AML-193 (cell line): ENCODE measurements at regions not wholly inside any gene's neighbourhood (a gene's known extent, or its start where the extent isn't known, plus 50 kb on each side); places are given as distances from the start of the nearest gene placed in this dataset.
"Not testable (repeated sequence)": the region's sequence is repeated elsewhere in the genome, so short reads cannot be mapped to it uniquely, and the experiment has no call there.

ENCODE experiments used
- DNase-seq, 2 experiments: peaks; one replicate each; lab custom pipeline; 2025; lab: John Stamatoyannopoulos, UW

DNA sequence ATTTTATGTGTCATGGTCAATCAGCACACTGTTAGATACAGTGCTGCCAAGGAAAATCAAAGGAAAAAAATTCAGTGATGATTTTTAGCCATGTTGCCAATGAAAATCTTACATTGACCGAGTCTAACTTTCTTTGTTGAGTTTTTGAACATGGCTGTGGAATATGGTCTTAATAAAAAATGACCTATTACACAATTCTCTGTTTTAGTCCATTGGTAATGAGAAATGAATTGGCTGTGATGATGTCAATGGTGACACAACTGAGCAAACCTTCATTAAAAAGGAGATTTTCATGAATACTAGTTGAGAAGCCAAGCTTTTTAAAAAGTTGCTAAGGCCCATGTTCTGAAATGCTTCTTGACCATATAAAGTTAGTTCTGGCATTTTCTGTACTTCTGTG lies 225.9 kb upstream of the GYPA start:
- no peak for DNase-seq

DNA sequence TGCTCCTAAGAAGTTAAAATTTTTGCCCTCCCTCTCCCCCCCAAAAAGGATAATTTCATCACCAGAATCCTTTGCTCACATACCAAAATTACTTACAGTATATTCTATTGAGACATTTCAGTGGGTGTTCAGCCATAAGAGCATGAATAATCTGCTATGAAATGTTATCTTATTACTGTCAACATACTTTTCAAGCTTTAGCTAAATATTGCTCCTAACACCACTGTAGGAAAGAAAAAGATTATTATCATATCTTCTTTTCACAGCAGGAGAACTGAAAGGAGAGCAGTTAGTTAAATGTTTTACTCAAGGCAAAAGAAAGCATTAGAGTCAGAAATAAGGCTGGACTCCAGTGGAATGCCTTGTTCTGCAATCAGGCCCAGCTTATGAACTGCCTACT lies 231.0 kb upstream of the GYPA start:
- no peak for DNase-seq

DNA sequence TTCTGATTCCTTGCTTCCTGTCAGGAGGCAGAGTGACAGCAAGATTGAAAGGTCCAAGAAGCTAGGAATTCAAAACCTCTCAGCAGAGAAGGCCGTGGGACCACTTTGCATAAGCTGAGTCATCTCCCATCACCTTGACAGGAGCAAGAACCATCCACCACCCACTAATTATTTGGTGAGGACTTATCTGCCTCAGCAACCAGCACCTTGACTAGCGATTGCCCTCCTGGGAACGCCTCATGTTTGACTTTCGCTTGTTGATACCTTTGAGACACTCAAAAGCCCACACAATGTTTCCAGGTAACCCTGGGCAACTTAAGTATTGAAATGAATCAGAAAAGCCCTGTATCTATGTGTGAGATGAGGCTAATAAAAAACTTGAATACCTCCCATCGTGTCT lies 233.5 kb upstream of the GYPA start:
- DNase-seq: no peak

DNA sequence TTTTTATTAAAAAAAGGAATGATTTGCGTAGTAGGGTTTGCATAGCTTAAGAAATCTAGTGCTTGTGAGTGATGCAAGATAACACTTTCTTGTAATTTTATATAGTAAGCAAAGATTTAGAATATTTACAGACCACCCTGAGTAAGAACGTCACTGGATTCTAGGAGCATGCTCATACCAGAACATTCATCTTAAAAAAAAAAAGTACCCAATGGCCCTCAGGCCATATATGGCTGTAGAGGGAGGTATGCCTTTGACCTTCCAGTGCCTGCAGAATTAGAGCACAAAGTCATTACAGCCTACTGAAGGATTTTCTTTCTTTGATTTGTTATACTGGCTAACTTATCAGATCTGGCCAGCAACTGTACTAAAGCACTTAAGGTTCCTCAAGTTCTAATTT lies 236.3 kb upstream of the GYPA start:
- no peak for DNase-seq

DNA sequence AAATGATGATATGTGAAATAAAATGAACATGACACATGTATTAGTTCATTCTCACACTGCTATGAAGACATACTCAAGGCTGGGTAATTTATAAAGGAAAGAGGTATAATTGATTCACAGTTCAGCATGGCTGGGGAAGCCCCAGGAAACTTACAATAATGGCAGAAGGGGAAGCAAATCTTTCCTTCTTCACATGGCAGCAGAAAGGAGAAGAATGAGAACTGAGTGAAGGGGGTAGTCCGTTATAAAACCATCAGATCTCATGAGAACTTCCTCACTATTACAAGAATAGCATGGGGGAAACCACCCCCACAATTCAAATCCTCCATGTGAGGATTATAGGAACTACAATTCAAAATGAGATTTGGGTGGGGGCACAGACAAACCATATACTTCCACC lies 243.9 kb upstream of the GYPA start:
- DNase-seq: no peak

DNA sequence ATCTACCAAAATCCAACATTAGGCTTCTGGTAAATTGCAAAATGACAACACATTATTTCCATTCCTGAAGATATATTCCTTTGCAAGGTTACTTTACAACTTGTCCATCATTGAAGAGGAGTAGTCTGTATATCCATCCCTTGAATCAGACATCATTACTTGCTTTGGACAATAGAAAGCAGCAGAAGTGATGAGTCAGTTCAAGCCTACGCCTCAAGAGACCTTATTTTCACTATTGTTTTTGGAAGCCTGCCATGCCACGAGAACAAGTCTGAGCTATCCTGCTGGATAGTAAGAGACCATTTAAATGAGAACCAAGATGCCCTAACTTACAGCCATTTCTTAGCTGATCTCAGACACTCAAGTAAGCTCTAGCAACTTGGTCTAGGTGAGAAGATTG lies 246.0 kb upstream of the HHIP start:
- DNase-seq: no peak

DNA sequence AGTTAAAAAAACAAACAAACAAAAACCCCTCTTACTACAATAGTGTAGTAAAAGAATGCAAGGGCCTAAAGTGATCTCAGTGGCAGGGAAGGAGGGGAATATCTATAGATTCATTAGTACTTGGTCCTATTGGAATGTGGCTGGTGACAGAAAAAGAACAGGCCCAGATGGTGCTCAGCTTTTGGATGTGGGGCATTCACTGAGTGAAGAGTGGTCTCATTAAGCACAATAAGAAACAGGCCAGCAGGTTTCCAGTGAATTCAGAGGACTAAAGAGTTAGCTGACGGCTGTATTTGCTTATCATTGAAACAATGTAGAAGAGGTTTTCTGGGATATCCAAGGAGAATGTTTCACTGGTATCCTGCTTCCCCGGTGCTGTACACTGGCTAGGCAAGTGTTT lies 243.8 kb upstream of the HHIP start:
- no peak for DNase-seq

DNA sequence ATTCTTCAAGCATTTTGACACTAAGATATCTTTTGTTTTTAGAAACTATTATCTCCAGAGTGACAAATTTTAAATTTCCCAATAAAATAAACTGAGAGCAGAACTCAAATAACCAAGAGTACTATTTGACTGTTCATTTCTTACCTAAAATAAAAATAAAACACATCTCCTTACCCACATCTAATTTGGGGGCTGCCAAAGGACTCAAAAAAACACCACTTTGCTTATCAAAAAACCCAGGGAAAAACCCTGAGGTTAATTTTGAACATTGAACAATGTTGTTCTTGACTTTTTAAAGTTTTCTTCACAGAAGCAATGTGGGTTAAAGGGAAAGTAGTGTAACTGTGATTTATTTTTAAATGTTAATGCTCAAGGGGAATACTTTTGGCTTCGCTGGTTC lies 243.0 kb upstream of the HHIP start:
- DNase-seq: no peak

DNA sequence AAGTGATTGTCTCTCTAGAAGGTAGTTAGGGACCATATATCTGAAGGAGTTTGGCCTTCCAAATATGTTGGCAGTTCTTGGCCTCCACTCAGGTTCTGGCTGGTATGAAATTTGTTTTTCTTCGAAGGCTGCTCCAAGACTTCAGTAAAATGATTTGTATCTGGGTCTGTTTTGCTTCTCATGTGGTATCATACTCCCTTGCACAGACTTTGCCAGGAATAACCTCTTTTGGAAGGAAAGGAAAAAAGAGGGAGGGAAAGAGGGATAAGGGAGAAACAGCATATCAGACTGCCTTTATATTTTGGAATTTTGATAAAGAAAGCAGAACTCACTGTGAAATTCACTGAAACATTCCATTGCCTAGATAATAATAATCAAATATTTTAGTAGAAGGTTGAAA lies 242.1 kb upstream of the HHIP start:
- DNase-seq: no peak

DNA sequence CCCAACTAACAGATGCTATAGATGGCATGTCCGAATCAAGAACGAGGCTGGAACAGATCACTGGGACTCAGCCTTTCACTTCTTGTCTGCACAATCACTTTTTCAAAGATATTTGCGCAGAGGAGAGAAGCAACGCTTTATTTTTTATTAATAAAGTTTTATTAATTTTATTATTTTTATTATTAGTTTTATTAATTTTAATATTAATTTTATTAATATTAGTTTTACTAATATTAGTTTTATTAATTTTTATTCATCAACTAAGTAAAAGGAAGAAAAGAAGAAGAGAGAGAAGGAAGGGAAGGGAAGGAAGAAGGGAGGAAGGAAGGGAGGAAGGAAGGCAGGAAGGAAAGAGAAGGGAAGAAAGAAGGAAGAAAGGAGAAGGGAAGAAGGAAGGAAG lies 236.4 kb upstream of the HHIP start:
- DNase-seq: no peak

DNA sequence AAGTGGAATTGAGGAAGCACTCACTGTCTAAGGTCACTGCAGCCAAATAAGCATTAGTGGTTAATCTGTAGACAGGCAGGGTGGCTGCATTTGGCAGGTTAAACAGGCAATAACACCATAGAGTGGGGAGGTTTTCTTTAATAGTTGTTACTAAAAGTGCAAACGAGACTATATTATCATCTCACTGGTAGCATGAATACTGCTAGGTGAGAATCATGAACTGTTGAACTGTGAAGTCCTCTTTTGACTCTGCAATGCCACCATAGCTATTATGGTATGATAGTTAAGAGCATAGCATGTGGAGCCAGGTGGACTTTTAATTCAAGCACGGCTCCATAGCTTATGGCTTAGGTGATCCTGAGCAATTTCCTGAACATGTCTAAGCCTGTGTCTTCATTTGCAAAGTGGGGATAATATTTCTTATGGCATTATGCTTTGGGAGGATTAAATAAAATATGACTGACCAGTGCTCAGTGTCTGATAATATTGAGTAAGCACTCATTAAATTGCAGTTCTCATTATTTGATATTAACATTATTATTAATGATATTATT lies 235.6 kb upstream of the HHIP start:
- no peak for DNase-seq

DNA sequence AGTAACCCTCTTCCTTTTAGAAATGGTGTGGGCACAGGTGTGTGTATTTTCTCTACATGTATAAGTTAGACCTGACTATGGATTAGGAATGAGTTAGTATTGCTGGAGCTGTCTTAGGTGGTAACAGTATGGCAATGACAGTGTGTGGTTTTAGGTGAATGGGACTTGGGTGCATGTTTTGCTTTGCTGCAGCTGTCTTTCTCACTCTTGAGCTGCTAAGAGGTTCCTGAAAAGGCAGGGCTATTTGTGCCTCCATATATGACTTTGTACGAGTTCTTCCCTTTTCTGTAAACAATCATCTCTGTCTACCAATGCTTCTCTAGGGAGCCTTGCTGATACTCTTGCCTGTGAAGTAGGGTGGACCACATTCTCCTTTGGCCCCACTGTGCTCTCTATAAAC lies 234.8 kb upstream of the HHIP start:
- DNase-seq: no peak

DNA sequence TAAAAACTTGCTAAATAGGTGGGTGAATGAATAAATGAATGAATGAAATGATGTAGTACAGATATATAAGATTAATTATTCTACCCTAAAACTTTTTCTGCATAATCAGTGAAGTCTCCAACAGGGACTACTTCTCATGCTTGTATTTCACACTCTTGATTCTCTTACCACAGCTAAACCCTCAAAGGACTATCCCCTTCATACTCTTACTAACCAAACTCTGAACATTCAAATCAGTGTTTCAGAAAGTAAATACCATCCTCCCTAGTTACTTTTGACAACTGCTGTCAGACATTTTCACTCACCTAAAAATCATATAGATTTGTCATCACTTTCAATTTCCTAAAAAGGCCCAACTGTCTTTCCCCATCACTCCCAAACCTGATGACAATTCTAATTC lies 234.3 kb upstream of the HHIP start:
- no peak for DNase-seq

DNA sequence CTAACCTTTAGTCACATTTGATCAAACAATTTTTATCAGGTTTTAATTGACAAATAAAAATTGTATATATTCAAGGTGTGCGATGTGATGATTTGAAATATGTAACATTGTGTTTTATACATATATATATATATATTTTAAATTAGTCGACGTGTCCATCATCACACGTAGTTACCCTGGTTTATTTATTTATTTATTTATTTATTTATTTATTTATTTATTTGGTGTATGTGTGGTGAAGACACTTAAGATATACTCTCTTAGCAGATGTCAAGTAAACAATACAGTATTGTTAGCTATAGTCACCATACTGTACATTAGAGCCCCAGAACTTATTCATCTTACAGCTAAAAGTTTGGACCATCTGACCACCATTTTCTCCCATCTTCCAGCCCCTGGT lies 224.9 kb upstream of the HHIP start:
- no peak for DNase-seq

DNA sequence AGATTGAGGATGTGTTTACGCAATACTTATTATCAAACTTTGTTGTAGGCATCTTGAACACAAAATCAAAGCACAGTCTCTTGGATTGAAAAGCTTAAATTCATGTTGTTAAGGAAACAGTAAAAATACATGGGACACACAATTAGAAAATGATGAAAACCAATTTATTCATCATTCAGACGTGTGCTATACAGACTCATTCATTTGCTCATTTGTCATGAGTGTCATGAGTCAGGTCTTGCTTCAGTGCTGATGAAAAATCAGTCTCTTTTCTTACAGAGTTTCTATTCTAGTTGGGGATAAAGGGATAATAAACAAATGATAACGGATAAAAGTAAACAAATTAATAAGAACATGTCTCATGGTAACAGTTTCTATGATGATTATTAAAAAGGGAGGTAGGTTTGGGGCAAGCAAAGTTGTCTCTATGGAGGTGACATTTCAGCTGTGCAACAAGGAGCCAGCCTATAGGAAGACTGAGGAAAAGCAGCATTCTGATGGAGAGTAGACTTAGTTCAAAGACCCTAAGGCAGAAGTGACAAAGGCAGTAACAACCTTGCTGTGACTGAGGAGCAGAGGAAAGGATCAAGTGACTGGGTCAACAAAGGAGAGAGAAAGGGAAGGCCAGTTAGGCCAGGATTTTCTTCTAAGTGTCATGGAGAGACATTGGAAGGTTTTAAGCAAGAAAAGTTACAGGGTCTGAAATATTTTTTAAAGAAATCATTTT lies 224.0 kb upstream of the HHIP start:
- no peak for DNase-seq

DNA sequence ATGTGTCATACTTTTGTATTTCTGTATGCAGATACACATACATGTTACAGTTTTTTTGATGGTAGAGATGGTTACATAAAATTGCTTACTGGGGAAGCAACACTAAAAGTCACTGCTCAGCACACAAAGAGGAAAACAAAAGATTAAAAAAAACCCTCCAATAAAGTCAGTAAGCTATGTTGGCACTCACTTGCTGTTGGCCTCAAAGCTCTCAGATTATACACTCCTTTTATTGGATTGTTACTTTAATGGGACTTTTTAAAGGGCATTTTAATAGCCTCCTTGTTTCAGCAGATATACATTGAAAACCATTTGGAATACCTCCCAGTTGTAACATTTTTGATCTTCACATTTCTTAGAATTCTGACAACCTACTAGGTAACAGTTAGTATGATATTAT lies 222.0 kb upstream of the HHIP start:
- DNase-seq: no peak

DNA sequence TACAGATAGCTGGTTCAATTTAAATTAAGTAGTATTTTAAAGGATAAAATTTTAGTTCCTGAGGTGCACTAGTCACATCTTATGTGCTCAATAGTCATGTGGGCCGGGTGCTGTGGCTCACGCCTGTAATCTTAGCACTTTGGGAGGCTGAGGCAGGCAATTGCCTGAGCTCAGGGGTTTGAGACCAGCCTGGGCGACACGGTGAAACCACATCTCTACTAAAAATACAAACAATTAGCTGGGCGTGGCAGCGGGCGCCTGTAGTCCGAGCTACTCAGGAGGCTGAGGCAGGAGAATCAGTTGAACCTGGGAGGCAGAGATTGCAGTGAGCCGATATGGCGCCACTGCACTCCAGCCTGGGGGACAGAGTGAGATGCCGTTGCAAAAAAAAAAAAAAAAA lies 219.9 kb upstream of the HHIP start:
- DNase-seq: not testable (repeated sequence)

DNA sequence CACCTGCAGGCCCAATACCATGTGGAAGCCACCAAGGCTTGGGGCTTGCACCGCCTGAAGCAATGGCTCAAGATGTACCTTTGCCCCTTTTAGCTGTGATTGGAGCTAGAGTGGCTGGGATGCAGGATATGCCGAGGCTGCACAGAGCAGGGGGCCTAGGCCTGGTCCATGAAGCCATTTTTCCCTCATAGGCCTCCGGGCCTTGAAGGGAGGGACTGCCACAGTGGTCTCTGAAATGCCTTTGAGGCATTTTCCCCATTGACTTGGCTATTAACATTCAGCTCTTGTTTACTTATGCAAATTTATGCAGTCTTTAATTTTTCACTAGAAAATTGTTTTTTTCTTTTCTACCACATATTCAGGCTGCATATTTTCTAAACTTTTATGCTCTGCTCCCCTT lies 203.2 kb upstream of the HHIP start:
- DNase-seq: no peak

DNA sequence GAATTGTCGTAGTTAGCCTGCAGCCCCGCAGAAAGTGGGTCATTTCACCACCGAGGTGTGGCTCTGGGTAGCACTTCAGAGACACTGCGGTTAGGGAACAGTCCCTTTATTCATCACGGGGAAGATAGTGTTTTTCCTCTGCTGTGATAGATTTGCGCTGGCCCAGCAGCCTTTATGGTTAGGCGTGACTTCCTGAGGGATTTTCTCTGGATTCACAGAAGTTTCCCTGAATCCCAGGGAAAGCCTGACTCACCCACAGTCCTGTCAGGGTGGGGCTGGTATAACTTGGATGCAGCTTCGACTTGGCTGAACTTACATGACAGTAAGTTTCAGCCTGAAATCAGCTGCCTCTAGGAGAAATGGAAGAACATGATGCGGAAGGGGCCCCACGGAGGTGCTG lies 196.3 kb upstream of the HHIP start:
- DNase-seq: no peak

DNA sequence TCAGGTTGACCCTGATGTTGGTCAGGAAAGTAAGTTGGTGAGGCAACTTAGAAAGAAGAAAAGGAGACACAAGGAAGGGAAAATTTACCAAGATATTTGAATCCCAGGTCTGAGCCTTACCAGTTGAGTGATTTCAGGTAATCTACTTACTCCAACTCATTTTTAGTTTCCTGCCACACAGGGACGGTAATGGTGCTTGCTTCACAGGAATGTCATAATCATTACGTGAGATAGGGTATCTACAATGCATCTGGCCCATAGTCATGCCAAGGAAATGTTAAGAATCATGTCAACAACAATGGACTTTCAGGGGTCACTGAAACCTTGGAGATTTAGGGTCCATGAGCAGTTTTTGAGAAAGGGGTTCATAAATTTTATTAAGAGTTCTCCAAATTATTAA lies 195.4 kb upstream of the HHIP start:
- DNase-seq: no peak

DNA sequence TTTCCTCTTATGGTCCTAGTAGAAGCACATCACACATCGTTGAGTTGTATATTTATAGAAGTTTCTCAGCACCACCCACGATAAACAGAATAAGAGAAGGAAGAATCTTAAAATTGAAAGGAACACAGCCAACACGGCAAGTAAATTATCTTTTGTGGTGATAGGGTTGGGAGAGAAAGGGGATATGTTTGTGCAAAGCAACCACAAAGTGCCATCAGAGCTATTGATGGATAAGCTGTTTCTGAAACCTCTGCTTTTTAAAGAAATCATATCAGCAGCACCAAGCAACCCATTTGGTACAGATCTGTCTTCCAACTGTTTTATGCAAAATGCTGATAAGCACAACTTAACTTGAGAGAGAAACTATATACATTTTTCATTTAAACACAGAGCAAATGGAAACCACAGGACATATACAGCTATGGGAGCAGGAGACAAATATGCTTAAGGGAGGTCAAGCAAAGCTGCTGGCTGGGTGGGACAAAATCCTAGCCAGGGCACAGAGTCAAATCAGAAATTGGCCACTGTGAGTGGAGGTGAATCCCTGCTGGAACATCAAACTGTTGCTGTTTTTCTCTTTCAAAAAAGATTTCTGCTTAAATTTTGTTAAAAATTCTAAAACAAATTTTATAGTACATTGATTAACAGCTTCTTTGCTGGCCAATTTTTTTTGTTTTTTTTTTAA lies 194.0 kb upstream of the HHIP start:
- no peak for DNase-seq

DNA sequence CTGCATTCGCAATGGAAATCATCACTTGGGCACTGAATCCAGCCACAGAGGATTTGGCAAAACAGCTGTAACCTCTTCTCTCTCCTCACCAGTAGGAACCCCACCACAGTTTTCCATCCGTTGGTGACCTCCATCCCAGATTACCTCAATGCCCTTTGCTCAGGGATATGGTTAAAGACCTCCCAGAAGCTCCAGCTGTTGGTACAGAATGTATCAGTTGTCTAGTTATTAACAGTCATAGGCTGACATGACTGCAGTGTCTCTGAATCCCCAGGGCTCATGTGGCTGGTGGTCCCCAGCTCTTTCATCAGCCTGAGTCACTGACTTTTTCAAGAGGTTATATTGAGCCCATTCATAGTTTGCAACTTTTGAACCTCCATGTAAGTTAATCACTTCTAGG lies 189.8 kb upstream of the HHIP start:
- DNase-seq: no peak

DNA sequence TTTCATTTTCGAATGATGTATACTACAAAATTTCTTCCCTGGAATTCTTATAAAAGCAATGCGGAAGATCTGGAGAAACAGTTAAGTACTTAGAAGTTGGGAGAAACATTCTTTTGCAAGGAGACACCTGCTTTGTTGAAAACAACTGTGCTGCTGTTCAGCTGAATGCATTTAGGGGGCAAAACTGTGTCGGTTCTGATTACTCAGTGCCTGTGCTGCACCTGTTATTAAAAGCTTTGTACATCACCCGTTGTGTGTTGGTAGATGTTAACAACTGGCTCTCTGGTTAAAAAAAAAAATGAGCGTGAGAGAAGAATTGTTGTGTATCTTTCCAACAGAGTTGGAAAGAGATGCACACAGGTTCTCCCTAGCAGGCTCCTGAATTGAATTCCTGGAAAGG lies 184.1 kb upstream of the HHIP start:
- DNase-seq: no peak

DNA sequence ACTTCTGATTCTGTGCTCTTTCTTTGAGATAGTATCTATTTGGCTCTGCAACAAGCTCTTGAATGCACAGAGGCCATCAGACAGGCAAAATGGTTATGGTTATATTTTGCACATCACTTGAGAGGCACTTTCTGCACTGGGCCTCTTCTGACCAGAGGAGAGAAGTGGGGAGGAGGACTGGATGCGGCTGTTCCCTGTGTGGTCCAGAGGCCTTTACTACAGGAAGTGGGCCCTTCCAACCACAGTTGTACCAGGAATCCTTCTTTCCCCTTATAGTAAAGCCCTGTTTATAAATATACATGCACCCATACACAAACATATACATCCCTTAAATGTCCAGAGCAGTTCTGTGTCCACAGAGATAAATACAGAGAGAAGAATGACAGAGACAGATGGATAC lies 182.7 kb upstream of the HHIP start:
- DNase-seq: no peak
